ENCODE measurements at regions not wholly inside any gene's neighbourhood (a gene's known extent, or its start where the extent isn't known, plus 50 kb on each side); places are given as distances from the start of the nearest gene placed in this dataset.

DNA sequence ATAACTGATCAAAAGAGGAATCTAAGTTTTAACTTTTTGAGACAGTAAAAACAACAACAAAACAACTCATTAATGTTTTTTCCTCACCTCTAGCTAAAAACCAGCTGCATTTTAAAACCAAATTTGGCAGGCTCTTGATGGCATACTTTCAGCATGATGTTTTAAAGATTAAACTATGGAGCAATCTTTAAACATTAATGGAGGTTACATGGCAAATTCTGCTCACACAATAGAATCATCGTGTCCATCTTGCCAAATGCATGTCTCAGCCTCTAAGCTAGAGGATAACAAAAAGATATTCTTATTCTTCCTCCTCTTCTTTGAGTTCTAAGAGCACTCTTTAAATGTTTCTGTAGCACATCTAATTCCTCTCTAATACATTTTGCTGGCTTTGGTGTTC, 579.8 kb upstream of the PKN2 start:
- no peaks in the 10 kb centered on the region for H3K9me3 Mint-ChIP-seq
- TF ChIP-seq, protein P1, sequence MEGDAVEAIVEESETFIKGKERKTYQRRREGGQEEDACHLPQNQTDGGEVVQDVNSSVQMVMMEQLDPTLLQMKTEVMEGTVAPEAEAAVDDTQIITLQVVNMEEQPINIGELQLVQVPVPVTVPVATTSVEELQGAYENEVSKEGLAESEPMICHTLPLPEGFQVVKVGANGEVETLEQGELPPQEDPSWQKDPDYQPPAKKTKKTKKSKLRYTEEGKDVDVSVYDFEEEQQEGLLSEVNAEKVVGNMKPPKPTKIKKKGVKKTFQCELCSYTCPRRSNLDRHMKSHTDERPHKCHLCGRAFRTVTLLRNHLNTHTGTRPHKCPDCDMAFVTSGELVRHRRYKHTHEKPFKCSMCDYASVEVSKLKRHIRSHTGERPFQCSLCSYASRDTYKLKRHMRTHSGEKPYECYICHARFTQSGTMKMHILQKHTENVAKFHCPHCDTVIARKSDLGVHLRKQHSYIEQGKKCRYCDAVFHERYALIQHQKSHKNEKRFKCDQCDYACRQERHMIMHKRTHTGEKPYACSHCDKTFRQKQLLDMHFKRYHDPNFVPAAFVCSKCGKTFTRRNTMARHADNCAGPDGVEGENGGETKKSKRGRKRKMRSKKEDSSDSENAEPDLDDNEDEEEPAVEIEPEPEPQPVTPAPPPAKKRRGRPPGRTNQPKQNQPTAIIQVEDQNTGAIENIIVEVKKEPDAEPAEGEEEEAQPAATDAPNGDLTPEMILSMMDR (IDR thresholded peaks at IDR 0.05) = no peak
- no peaks in the 10 kb centered on the region for H3K4me1 Mint-ChIP-seq
- no peaks in the 10 kb centered on the region for H3K27me3 Mint-ChIP-seq (ENCODE audit: low read depth, poor library complexity)
- H3K27ac Mint-ChIP-seq = no peak overlapping the region
- H3K36me3 Mint-ChIP-seq (ENCODE audit: low read depth) = no peaks in the 10 kb centered on the region
- DNase-seq = no peak
- no peak overlapping the region for H3K4me3 Mint-ChIP-seq

DNA sequence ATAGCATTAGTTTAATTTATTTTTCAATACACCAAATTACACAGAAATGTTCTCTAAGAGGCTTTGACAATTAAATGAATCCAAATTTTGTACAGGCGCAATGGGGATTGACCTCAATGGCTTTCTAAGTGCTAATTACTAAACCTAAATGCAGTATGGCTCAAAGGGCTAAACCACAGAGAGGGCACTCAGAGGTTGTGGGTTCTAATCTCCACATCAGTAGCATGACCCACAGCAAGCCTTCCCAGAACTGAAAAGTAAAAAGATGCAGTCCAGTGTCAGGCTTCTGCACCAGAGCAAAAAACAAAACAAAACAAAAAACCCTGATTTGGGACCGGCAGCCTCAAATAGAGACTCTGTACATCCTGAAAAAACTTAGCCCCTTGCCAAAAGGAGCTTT, 579.2 kb upstream of the PKN2 start:
- no peak for DNase-seq
- H3K36me3 Mint-ChIP-seq (ENCODE audit: low read depth) = no peaks in the 10 kb centered on the region
- no peak overlapping the region for H3K27ac Mint-ChIP-seq
- H3K9me3 Mint-ChIP-seq = no peaks in the 10 kb centered on the region
- no peak overlapping the region for H3K4me3 Mint-ChIP-seq
- TF ChIP-seq, protein P1 (IDR thresholded peaks at IDR 0.05) = no peak
- H3K27me3 Mint-ChIP-seq (ENCODE audit: low read depth, poor library complexity) = no peaks in the 10 kb centered on the region
- H3K4me1 Mint-ChIP-seq = no peaks in the 10 kb centered on the region

DNA sequence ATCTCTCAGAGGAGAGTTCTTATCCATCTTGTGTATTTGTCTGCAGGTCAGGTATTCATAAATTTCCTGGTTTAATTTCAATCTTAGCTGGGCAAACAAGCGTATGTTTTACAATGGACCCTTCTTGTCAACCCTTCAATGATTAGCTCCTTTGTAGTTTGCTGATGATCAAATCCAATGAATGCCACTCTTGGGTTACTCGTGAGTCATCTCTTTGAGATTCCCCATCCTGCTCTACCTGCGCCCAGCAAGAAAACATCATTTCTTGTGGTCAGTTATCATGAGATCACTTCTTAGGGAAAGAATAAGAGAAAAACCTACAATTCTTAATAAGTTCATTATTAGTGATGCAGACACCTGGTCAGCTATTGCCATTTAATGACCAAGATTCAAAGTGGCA, 572.3 kb upstream of the PKN2 start:
- Mint-ChIP-seq H3K27me3 (ENCODE audit: low read depth, poor library complexity) (no peaks in the 10 kb centered on the region), H3K4me3 (no peak overlapping the region), H3K36me3 (ENCODE audit: low read depth) (no peaks in the 10 kb centered on the region), H3K27ac (no peak overlapping the region), H3K9me3 (no peaks in the 10 kb centered on the region), H3K4me1 (peaks cover 21% of the 10 kb centered on the region)
- no peak for DNase-seq
- TF ChIP-seq, protein P1 (IDR thresholded peaks at IDR 0.05) = no peak

DNA sequence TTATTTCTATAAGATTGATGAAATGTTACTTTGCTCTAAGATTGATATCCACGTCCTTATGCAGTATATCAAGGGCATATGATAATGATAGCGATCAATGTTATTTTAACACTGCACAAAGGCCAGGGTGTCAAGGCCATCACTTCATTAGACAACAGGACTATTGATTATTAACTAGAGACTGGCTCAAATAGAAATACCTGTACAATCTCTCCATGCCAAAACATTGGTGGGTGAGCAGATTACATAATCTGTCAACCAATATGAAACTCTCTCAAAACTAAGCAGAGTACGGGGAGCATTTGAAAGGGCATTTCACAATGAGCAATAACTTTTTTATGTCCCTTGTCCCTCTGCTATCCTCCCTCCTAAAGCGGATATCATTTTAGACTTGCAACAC, 566.5 kb upstream of the PKN2 start:
- peaks cover 52% of the 10 kb centered on the region for H3K4me1 Mint-ChIP-seq
- no peak overlapping the region for H3K4me3 Mint-ChIP-seq
- H3K27ac Mint-ChIP-seq = no peak overlapping the region
- H3K9me3 Mint-ChIP-seq = no peaks in the 10 kb centered on the region
- TF ChIP-seq, protein P1 (IDR thresholded peaks at IDR 0.05) = no peak
- no peak for DNase-seq
- no peaks in the 10 kb centered on the region for H3K36me3 Mint-ChIP-seq (ENCODE audit: low read depth)
- no peaks in the 10 kb centered on the region for H3K27me3 Mint-ChIP-seq (ENCODE audit: low read depth, poor library complexity)

DNA sequence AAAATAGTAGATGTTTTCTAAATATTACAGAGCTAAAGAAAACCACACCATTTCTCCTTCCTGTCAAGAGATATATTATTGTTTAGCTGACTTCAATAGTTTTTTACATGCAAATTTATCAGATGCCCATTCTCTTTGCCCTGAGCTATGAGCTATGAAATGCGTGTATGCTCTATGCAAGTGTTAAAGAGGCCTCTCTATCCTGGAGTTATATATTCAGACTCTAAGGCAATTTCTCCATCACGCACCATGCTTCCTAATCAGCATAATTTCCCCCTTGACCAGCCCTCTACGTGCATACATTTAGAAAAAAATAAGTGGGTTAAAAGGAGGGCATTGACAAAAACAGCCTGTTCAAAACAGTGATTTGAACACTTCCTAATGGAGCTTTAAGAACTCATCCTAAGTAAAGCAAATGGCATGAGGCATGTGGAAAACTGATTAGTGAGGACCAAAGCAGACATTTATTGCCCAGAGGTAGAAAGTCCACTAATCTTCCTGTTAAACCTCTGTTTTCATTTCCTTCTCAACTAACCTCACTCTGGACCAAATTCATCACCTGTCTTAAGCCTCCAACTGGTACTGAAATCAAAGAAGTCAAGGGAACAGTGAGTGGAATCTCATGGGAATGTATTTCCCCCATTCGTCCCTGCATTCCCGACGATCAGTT, 565.8 kb upstream of the PKN2 start:
- peaks cover 52% of the 10 kb centered on the region for H3K4me1 Mint-ChIP-seq
- TF ChIP-seq, protein P1 (IDR thresholded peaks at IDR 0.05) = no peak
- H3K4me3 Mint-ChIP-seq = no peak overlapping the region
- H3K27me3 Mint-ChIP-seq (ENCODE audit: low read depth, poor library complexity) = no peaks in the 10 kb centered on the region
- no peak for DNase-seq
- no peaks in the 10 kb centered on the region for H3K36me3 Mint-ChIP-seq (ENCODE audit: low read depth)
- H3K27ac Mint-ChIP-seq = no peak overlapping the region
- no peaks in the 10 kb centered on the region for H3K9me3 Mint-ChIP-seq

DNA sequence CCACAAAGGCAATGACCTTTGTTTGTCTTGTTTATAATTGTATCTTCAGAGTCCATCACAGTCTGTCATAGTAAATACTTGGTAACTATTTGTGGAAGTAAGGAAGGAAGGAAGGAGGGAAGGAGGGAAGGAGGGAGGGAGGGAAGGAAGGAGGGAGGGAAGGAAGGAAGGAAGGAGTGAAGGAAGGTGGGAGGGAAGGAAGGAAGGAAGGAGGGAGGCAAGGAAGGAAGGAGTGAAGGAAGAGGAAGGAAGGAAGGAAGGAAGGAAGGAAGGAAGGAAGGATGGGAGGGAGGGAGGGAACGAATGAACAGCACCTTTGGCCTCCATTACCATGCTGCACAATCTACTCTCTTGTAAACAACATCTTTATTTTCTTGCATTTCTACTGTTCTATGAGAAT, 559.5 kb upstream of the PKN2 start:
- H3K4me3 Mint-ChIP-seq = no peak overlapping the region
- DNase-seq = no peak
- H3K36me3 Mint-ChIP-seq (ENCODE audit: low read depth) = peaks cover 4% of the 10 kb centered on the region
- H3K27me3 Mint-ChIP-seq (ENCODE audit: low read depth, poor library complexity) = peaks cover 11% of the 10 kb centered on the region
- no peak overlapping the region for H3K27ac Mint-ChIP-seq
- TF ChIP-seq, protein P1 (IDR thresholded peaks at IDR 0.05) = no peak
- no peaks in the 10 kb centered on the region for H3K9me3 Mint-ChIP-seq
- peaks cover 4% of the 10 kb centered on the region for H3K4me1 Mint-ChIP-seq
